LHCN-M2 (cell line): ENCODE measurements at regions not wholly inside any gene's neighbourhood (a gene's known extent, or its start where the extent isn't known, plus 50 kb on each side); places are given as distances from the start of the nearest gene placed in this dataset.
"Not testable (repeated sequence)": the region's sequence is repeated elsewhere in the genome, so short reads cannot be mapped to it uniquely, and the experiment has no call there.

ENCODE experiments used
- DNase-seq: peaks from one replicate; pipeline ENCODE4 v3.0.0-alpha.2; 2012; ENCODE audit warnings: low read depth

DNA sequence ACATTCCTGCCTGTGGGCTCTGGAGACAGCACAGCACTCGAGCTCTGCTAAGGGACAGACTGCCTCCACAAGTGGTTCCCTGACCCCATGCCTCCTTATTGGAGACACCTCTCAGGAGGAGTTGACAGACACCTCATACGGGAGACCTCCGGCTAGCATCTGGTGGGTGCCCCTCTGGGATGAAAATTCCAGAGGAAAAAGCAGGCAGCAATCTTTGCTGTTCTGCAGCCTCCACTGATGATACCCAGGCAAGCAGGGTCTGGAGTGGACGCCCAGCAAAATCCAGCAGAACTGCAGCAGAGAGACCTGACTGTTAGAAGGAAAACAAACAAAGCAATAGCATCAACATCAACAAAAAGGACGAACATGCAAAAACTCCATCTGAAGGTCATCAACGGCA is 639.4 kb downstream of the SLC16A7 start:
- no peak for DNase-seq

GRCh38 chr12:60236416-60236815 is 640.6 kb downstream of the SLC16A7 start:
- not testable (repeated sequence) for DNase-seq

GRCh38 chr12:60240891-60241290 is 645.1 kb downstream of the SLC16A7 start:
- DNase-seq = no peak

DNA sequence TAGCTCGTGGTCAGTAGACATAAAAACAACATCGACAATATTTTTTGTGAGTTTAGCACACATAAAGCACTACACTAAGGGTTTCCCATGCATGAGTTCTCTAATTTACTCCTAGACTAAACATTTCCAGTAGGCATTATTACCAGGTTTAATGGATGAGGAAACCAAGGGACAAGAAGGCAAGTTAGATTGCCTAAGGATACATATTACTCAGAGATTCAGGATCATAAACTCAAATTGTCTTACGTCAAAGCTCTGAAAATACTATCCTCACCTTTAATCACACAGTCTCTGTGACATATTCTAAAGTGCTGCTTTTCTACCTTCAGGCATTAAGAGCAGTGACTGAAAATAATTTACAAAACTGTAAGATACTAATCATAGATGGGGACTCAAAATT is 655.3 kb downstream of the SLC16A7 start:
- DNase-seq = no peak

- DNase-seq = no peak
Measured at GRCh38 chr12:60252359-60253096, 656.7 kb downstream of the SLC16A7 start.

GRCh38 chr12:60255044-60255443 is 659.2 kb downstream of the SLC16A7 start:
- no peak for DNase-seq

- peak; percentile 80 for DNase-seq
Measured at GRCh38 chr12:60257063-60257462, 661.2 kb downstream of the SLC16A7 start.

DNA sequence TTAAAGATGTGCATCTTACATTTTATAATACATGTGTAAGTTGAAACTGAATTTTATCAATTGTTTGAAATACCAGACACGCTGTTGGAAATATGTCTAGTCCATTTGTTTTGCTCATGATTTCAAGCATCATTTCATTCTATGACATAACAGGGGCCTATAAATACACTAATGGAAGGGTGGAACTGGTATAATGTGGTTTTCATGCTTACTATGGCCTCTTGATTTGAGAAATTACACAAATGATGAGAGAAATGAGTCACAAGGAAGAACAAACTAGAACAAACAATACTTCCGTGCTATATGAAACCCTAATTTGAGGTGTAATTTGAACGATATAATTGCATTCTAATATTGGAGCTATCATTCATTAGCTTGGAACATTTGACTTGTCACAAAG is 663.4 kb downstream of the SLC16A7 start:
- DNase-seq = peak; percentile 28

GRCh38 chr12:60262378-60262777 is 666.5 kb downstream of the SLC16A7 start:
- DNase-seq = no peak

DNA sequence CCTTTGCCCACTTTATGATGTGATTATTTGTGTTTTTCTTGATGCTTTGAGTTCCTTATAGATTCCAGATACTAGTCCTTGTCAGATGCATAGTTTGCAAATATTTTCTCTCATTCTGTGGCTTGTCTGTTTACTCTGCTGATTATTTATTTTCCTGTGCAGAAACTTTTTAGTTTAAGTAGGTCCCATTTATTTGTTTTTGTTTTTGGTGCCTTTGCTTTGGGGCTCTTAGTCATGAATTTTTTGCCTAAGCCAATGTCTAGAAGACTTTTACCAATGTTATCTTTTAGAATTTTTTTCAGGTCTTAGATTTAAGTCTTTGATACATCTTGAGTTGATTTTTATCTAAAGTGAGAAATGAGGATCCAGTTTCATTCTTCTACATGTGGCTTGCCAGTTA is 667.3 kb downstream of the SLC16A7 start:
- peak; percentile 26 for DNase-seq

DNA sequence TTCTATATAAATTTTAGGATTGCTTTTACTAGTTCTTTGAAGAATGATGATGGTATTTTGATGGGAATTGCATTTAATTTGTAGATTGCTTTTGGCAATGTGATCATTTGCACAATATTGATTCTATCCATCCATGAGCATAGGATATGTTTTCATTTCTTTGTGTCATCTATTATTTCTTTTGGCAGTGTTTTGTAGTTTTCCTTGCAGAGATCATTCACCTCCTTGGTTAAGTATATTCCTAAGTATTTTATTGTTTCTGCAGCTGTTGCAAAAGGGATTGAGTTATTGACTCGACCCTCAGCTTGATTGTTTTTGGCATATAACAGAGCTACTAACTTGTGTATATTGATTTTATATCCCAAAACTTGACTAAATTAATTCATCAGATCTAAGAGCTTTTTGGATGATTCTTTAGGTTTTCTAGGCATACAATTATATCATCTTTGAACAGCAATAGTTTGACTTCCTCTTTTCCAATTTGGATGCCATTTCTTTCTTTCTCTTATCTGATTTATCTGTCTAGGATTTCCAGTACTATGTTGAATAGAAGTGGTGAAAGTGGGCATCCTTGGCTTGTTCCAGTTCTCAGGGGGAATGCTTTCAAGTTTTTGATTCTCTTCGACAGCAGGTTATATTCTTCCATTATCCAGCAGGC is 668.1 kb downstream of the SLC16A7 start:
- DNase-seq = no peak

DNA sequence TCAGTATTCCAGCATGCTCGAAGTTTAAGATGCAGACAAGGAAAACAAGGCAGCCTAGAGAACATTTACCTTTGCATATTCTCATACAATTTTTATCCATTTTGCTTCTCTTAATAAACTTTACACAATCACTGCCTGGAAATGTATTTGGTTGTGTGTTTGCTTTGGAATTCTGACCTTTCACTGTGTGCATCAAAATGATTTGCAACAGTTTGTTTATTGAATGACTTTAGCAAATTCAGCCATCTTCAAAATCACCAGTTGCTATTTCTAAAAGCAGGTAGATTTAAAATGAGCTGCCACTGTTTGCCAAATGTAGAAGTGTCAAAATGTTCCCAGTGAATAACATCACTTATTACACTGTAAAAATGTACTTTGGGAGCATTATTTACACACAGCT is 669.9 kb downstream of the SLC16A7 start:
- DNase-seq = no peak

DNA sequence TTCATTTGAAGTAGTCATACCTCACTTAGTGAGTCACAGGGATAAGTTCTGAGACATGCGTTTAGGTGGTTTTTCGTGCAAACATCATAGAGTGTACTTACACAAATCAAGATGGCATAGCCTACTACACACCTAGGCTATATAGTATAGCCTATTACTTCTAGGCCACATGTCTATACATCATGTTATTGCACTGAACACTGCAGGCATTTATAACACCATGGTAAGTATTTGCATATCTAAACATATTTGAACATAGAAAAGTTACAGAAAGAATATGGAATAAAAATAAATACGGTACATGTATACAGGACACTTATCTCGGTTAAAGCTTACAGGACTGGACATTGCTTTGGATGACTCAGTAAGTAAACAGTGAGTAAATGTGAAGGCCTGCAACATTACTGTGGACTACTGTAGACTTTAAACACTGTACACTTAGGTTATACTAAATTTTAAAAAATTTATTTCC is 670.6 kb downstream of the SLC16A7 start:
- DNase-seq = peak; percentile 71

GRCh38 chr12:60269611-60270269 is 673.9 kb downstream of the SLC16A7 start:
- no peak for DNase-seq

DNA sequence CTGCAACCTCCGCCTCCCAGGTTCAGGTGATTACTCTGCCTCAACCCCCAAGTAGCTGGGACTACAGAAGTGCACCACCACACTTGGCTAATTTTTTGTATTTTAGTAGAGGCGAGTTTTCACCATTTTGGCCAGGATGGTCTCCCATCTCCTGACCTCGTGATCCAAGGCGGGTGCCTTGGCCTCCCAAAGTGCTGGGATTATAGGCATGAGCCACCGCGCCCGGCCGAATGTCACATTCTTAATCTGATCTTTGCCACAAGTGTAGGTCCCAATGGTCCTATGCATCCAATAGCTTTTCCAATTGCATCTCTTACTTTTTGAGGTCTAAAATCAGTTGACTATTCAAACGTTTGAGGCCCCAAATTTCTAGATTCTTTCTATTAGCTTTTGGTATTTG is 676.0 kb downstream of the SLC16A7 start:
- no peak for DNase-seq

DNA sequence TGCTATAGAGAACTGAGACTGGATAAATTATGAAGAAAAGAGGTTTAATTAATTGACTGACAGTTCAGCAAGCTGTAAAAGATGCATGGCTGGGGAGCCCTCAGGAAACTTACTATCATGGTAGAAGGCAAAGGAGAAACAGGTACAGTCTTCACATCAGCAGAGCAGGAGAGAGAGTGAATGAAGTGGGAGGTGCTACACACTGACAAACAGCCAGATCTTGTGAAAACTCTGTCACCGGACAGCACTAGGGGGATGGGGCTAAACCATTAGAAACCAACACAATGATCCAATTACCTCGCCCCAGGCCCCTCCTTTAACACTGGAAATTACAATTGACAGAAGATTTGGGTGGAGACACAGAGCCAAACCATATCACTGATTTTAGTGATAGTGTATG is 682.4 kb downstream of the SLC16A7 start:
- DNase-seq = no peak

- DNase-seq = peak; percentile 23
Measured at GRCh38 chr12:60279221-60279620, 683.4 kb downstream of the SLC16A7 start.

DNA sequence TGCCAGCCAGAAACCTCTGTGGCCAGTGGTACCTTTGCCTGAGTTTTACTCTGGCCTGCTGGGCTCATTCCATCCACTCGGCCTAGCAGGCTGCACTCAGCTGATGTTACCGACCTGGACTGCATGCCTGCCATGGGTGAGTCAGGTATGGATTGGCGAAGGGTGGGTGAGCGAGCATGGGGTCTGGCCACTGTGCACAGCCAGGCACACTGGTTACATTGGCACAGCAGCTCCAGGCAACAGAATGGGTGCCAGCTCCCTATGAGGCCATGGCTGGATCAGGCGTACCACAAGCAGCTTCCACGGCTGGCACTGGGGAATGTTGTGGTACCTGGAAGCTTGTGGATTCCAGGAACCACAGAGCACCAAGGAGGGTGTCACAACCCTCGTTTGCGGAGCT is 685.7 kb downstream of the SLC16A7 start:
- DNase-seq = no peak

GRCh38 chr12:60290532-60290931 is 694.7 kb downstream of the SLC16A7 start:
- no peak for DNase-seq

GRCh38 chr12:60308366-60308991 is 712.6 kb downstream of the SLC16A7 start:
- peak; percentile 58 for DNase-seq

GRCh38 chr12:60311940-60312339 is 716.1 kb downstream of the SLC16A7 start:
- no peak for DNase-seq

GRCh38 chr12:60317361-60317760 is 721.5 kb downstream of the SLC16A7 start:
- DNase-seq = no peak
